Keratinocyte (primary cell): ENCODE measurements at regions not wholly inside any gene's neighbourhood (a gene's known extent, or its start where the extent isn't known, plus 50 kb on each side); places are given as distances from the start of the nearest gene placed in this dataset.

Experiments used
- EZH2 ChIP-seq: IDR thresholded peaks from one replicate; pipeline ENCODE4 v1.6.1; 2012; ENCODE audit warnings: inconsistent platforms, mild to moderate bottlenecking, low read length, moderate library complexity
- TF ChIP-seq, protein P1 (sequence below), 3 experiments: IDR thresholded peaks in 1 of 3; conservative IDR thresholded peaks in 1 of 3; optimal IDR thresholded peaks in 1 of 3; 2 replicates in 2 of 3; 3 replicates in 1 of 3; pipeline versions ENCODE3 to v1.5.1; 2011; ENCODE audit warnings: low read length in 3 of 3, mild to moderate bottlenecking in 3 of 3, moderate library complexity in 2 of 3, control low read depth in 1 of 3, inconsistent platforms in 1 of 3; ENCODE audit not compliant: insufficient read depth in 2 of 3; ENCODE audit errors: extremely low read depth in 1 of 3

- TF ChIP-seq EZH2 = no peak
- TF ChIP-seq, protein P1, sequence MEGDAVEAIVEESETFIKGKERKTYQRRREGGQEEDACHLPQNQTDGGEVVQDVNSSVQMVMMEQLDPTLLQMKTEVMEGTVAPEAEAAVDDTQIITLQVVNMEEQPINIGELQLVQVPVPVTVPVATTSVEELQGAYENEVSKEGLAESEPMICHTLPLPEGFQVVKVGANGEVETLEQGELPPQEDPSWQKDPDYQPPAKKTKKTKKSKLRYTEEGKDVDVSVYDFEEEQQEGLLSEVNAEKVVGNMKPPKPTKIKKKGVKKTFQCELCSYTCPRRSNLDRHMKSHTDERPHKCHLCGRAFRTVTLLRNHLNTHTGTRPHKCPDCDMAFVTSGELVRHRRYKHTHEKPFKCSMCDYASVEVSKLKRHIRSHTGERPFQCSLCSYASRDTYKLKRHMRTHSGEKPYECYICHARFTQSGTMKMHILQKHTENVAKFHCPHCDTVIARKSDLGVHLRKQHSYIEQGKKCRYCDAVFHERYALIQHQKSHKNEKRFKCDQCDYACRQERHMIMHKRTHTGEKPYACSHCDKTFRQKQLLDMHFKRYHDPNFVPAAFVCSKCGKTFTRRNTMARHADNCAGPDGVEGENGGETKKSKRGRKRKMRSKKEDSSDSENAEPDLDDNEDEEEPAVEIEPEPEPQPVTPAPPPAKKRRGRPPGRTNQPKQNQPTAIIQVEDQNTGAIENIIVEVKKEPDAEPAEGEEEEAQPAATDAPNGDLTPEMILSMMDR (optimal IDR thresholded peaks at IDR 0.05 in 1 of 3, IDR thresholded peaks at IDR 0.05 in 1 of 3, conservative IDR thresholded peaks at IDR 0.05 in 1 of 3; ENCODE audit: extremely low read depth in 1 of 3, insufficient read depth in 2 of 3, low read length in 3 of 3) = no peak
Measured at GRCh38 chr1:5812295-5812694, 179.9 kb downstream of the NPHP4 start.
